Tibial nerve (tissue), 3 donors: ENCODE measurements at regions not wholly inside any gene's neighbourhood (a gene's known extent, or its start where the extent isn't known, plus 50 kb on each side); places are given as distances from the start of the nearest gene placed in this dataset.

ENCODE experiments used
- POLR2A ChIP-seq, 2 donors: fragments of 450-650 bp; IDR thresholded peaks; one replicate each; pipeline ENCODE4 v1.6.1; 2017; ENCODE audit warnings: antibody characterized with exemption in 2 of 2, mild to moderate bottlenecking in 2 of 2, moderate library complexity in 2 of 2
- TF ChIP-seq, protein P1 (sequence below), 5 experiments: fragments of 200-600 bp in 3 of 5; fragments of 450-650 bp in 2 of 5; sonication (generic) in 3 of 5; IDR thresholded peaks; one replicate each; pipeline ENCODE4 v1.5.1; 2016 to 2019; ENCODE audit warnings: antibody characterized with exemption in 5 of 5, mild to moderate bottlenecking in 3 of 5, moderate library complexity in 2 of 5

DNA sequence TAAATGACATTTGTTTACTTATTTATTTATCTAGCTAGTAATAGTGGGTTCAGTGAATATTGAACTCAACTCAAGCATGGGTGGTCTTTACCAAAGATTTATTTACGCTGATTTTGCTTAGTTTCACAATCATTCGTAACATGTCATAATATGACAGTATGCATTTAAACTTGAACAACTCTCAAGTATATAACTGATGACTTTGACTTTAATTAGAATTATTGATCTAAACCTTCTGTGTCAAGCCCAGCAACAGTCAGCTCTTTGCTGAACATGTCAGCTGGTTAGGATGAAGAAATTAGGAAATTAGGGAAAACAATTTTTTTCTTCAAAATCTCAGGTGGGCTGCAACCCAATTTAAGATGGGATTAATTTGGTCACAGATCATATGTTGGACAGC is 210.5 kb upstream of the G2E3 start:
- TF ChIP-seq, protein P1, sequence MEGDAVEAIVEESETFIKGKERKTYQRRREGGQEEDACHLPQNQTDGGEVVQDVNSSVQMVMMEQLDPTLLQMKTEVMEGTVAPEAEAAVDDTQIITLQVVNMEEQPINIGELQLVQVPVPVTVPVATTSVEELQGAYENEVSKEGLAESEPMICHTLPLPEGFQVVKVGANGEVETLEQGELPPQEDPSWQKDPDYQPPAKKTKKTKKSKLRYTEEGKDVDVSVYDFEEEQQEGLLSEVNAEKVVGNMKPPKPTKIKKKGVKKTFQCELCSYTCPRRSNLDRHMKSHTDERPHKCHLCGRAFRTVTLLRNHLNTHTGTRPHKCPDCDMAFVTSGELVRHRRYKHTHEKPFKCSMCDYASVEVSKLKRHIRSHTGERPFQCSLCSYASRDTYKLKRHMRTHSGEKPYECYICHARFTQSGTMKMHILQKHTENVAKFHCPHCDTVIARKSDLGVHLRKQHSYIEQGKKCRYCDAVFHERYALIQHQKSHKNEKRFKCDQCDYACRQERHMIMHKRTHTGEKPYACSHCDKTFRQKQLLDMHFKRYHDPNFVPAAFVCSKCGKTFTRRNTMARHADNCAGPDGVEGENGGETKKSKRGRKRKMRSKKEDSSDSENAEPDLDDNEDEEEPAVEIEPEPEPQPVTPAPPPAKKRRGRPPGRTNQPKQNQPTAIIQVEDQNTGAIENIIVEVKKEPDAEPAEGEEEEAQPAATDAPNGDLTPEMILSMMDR (IDR thresholded peaks at IDR 0.05), result no peak
- no peak for TF ChIP-seq POLR2A (IDR thresholded peaks at IDR 0.05)
